ENCODE measurements at regions not wholly inside any gene's neighbourhood (a gene's known extent, or its start where the extent isn't known, plus 50 kb on each side); places are given as distances from the start of the nearest gene placed in this dataset.

DNA sequence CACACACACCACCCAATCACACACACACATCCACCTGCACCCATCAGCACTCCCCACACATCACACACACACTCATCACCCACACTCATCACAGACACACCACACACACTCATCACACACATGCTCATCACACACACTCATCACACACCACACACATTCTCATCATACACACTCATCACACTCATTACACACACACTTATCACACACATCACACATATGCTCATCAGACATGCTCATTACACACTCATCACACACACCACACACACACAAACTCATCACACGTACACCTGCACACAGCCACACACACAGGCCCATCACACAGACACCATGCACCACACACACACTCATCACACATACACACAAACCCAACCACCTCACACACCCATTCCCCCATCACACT, 107.5 kb upstream of the C14orf180 start:
- DNase-seq (ENCODE audit: low read depth) = no peak
- TF ChIP-seq, protein P1, sequence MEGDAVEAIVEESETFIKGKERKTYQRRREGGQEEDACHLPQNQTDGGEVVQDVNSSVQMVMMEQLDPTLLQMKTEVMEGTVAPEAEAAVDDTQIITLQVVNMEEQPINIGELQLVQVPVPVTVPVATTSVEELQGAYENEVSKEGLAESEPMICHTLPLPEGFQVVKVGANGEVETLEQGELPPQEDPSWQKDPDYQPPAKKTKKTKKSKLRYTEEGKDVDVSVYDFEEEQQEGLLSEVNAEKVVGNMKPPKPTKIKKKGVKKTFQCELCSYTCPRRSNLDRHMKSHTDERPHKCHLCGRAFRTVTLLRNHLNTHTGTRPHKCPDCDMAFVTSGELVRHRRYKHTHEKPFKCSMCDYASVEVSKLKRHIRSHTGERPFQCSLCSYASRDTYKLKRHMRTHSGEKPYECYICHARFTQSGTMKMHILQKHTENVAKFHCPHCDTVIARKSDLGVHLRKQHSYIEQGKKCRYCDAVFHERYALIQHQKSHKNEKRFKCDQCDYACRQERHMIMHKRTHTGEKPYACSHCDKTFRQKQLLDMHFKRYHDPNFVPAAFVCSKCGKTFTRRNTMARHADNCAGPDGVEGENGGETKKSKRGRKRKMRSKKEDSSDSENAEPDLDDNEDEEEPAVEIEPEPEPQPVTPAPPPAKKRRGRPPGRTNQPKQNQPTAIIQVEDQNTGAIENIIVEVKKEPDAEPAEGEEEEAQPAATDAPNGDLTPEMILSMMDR (conservative IDR thresholded peaks at IDR 0.05; ENCODE audit: low read depth, low read length) = no peak
- no peak overlapping the region for H3K4me3 ChIP-seq (ENCODE audit: low read depth, low read length)

DNA sequence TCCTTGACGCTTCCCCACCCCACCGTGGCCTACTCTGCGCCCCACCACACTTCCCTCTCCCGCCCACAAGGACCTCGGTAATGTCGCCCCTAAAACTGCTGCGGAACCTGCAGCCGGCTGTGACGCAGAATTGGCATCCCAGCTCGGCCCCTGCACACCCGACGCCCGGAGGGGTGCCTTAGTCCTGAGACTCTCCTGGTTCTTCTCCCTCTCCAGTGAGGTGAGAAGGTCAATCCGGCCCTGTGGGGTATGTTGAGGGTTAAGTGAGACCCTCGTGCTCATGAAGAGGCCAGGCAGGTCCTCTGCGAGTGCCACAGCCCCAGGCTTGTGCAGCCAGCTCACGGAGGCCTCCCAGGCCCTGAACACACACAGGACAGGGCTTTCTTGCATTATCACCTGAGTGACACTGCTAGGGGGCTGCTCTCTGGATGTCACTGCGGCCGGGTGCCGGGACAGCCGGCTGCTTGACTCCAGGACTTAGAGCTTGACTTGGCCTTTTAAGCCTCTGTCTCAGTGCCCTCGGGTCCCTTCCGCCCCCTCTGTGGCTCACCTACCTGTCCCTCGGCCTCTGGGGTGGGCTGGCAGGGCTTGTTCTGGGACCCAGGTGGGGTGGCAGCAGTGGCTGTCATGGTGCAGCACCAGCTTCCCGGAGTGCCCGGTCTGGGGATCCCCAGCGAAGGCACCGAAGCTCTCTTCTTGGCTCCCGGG, 106.9 kb upstream of the C14orf180 start:
- TF ChIP-seq, protein P1 (conservative IDR thresholded peaks at IDR 0.05; ENCODE audit: low read depth, low read length) = no peak
- no peak overlapping the region for H3K4me3 ChIP-seq (ENCODE audit: low read depth, low read length)
- DNase-seq (ENCODE audit: low read depth) = no peak

DNA sequence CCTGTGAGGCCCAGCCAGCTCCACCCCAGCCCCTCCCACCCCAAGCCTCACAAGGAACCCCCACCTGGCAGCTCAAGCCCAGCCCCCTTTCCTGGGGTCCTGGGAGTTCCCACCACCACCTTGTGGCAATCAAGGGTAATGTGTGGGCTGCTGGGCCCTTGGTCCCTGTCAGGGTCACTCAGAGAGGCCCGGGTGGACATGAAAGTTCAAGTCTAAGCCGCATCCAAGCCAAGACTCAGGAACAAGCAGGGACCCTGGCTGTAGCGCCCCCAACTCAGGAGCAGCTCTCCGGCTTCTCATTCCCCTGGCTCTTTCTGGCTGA, 106.4 kb upstream of the C14orf180 start:
- no peak overlapping the region for H3K4me3 ChIP-seq (ENCODE audit: low read depth, low read length)
- no peak for DNase-seq (ENCODE audit: low read depth)
- TF ChIP-seq, protein P1 (conservative IDR thresholded peaks at IDR 0.05; ENCODE audit: low read depth, low read length) = no peak

DNA sequence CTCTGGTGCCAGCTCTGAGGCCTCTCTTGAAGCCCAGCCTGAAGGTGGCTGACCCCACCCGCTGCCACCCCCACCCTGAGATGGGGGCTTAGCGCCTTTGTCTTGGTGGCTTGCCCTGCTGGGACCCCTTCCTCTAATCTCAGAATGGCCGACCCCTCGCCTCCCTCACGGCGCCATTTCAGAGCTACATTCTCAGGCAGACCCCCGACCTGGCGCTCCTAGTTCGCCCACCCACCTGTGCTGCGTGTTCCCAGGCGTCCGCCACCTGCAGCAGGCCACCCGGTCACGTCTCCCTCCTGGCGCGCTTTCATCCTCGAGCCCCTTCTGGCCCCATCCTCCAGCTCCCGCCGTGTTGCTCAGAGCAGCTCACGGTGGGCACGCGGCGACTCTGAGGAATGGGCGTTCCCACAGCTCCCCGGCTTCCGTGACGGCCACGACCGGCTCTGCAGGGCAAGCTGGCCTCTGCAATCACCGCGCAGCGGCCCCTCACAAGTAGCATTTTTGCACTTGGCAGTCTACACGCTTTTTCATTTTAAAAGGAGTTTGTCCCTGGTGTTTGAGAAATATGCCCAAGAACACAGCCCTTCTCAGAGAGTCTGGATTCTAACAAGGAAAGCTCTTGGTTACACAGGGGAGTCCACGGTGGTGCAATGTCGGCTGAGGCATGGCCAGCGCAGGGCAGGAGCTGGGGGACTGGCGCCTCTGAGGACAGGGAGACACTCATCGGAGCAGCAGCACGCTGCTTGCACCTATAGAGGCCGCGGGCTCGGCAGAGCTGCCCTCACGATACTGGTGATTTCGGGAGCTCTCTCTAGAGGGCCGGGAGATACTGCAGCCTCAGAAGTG, 105.7 kb upstream of the C14orf180 start:
- no peak for DNase-seq (ENCODE audit: low read depth)
- TF ChIP-seq, protein P1 (conservative IDR thresholded peaks at IDR 0.05; ENCODE audit: low read depth, low read length) = no peak
- H3K4me3 ChIP-seq (ENCODE audit: low read depth, low read length) = no peak overlapping the region

DNA sequence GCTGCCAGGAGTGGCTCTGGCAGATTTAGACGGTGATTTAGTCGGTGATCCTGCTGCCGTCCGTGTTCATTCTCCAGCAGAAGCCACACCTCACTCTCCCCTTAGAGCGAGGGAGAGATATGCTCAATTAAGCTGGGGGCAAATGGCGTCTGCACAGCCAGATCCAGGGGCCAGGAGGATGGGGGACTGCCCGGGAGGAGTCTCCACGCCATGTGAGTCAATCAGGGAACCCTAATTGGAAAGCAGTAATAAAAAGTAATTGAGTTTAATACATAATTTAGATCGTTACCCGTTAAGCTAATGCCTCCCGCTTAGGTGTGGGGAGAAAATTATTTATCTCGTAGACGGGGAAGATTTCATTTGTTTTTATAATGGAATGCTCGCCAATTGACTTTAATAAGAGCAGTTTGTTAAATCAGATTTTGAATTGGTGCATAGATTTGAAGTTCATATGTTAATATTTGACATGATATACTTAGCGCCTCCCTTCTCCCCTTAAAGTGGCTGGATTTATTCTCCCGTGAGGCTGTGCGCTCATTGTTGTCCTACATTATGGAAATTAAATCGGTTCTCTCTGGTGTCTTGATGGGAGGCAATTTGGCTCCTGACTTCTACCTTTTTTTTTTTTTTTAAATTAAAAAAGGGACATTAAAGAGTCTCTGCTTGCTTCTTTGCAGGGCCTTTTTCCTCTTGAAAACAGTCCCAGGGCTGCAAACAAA, 104.9 kb upstream of the C14orf180 start:
- no peak for DNase-seq (ENCODE audit: low read depth)
- no peak overlapping the region for H3K4me3 ChIP-seq (ENCODE audit: low read depth, low read length)
- TF ChIP-seq, protein P1 (conservative IDR thresholded peaks at IDR 0.05; ENCODE audit: low read depth, low read length) = no peak

DNA sequence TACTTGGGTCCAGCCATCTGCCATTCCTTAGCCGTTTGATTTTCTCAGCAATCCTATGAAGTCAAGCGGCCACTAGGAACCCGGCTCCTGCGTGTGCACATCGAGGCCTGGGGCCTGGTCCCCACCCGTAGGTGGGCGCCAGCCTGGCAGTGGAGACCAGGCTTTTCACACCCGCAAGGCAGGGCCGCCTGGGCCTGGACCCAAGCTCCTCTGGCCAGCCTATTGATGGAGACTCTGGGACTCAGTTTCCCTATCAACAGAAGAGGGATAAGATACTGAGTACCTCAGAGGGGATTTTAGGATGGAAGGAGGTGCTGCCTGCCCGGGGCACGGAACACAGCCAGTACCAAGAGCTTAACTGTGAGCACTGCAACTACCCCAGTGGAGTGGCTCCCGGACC, 104.3 kb upstream of the C14orf180 start:
- TF ChIP-seq, protein P1 (conservative IDR thresholded peaks at IDR 0.05; ENCODE audit: low read depth, low read length) = no peak
- DNase-seq (ENCODE audit: low read depth) = no peak

More for the DNA sequence above, 104.3 kb upstream of the C14orf180 start:
- no peak overlapping the region for H3K4me3 ChIP-seq (ENCODE audit: low read depth, low read length)
